ENCODE measurements at regions not wholly inside any gene's neighbourhood (a gene's known extent, or its start where the extent isn't known, plus 50 kb on each side); places are given as distances from the start of the nearest gene placed in this dataset.

GRCh38 chr5:91283899-91284298 lies 99.2 kb downstream of the ARRDC3 start:
- DNase-seq (ENCODE audit: low read depth in 2 of 2) = no peak

GRCh38 chr5:91283326-91283725 lies 99.8 kb downstream of the ARRDC3 start:
- no peak for DNase-seq (ENCODE audit: low read depth in 2 of 2)

GRCh38 chr5:91282210-91282609 lies 100.9 kb downstream of the ARRDC3 start:
- DNase-seq (ENCODE audit: low read depth in 2 of 2) = no peak

- DNase-seq (ENCODE audit: low read depth in 2 of 2) = no peak
Observed at GRCh38 chr5:91281401-91281800, 101.7 kb downstream of the ARRDC3 start.

- peak; percentile 74 to 79 for DNase-seq (ENCODE audit: low read depth in 2 of 2)
Observed at GRCh38 chr5:91280362-91281269, 102.5 kb downstream of the ARRDC3 start.

GRCh38 chr5:91277840-91278239 lies 105.3 kb downstream of the ARRDC3 start:
- DNase-seq (ENCODE audit: low read depth in 2 of 2) = no peak

- DNase-seq (ENCODE audit: low read depth in 2 of 2) = no peak
Observed at GRCh38 chr5:91277093-91277626, 106.0 kb downstream of the ARRDC3 start.

GRCh38 chr5:91272858-91273257 lies 110.3 kb downstream of the ARRDC3 start:
- DNase-seq (ENCODE audit: low read depth in 2 of 2) = no peak

- no peak for DNase-seq (ENCODE audit: low read depth in 2 of 2)
Observed at GRCh38 chr5:91271999-91272398, 111.1 kb downstream of the ARRDC3 start.

- DNase-seq (ENCODE audit: low read depth in 2 of 2) = no peak
Observed at GRCh38 chr5:91269198-91269597, 113.9 kb downstream of the ARRDC3 start.

- DNase-seq (ENCODE audit: low read depth in 2 of 2) = no peak
Observed at GRCh38 chr5:91266184-91266705, 116.9 kb downstream of the ARRDC3 start.

GRCh38 chr5:91264311-91265051 lies 118.6 kb downstream of the ARRDC3 start:
- DNase-seq (ENCODE audit: low read depth in 2 of 2) = no peak

GRCh38 chr5:91263898-91264297 lies 119.2 kb downstream of the ARRDC3 start:
- DNase-seq (ENCODE audit: low read depth in 2 of 2) = no peak

GRCh38 chr5:91257301-91257700 lies 125.8 kb downstream of the ARRDC3 start:
- DNase-seq (ENCODE audit: low read depth in 2 of 2) = no peak

GRCh38 chr5:91256142-91256524 lies 127.0 kb downstream of the ARRDC3 start:
- DNase-seq (ENCODE audit: low read depth in 2 of 2) = no peak

GRCh38 chr5:91255396-91256141 lies 127.5 kb downstream of the ARRDC3 start:
- no peak for DNase-seq (ENCODE audit: low read depth in 2 of 2)

- no peak for DNase-seq (ENCODE audit: low read depth in 2 of 2)
Observed at GRCh38 chr5:91252916-91253315, 130.2 kb downstream of the ARRDC3 start.

- no peak for DNase-seq (ENCODE audit: low read depth in 2 of 2)
Observed at GRCh38 chr5:91245871-91246270, 137.2 kb downstream of the ARRDC3 start.

GRCh38 chr5:91245074-91245452 lies 138.1 kb downstream of the ARRDC3 start:
- no peak for DNase-seq (ENCODE audit: low read depth in 2 of 2)

- no peak for DNase-seq (ENCODE audit: low read depth in 2 of 2)
Observed at GRCh38 chr5:91244380-91245073, 138.6 kb downstream of the ARRDC3 start.

- DNase-seq (ENCODE audit: low read depth in 2 of 2) = no peak
Observed at GRCh38 chr5:91243852-91244251, 139.3 kb downstream of the ARRDC3 start.
